ENCODE measurements at regions not wholly inside any gene's neighbourhood (a gene's known extent, or its start where the extent isn't known, plus 50 kb on each side); places are given as distances from the start of the nearest gene placed in this dataset.

DNA sequence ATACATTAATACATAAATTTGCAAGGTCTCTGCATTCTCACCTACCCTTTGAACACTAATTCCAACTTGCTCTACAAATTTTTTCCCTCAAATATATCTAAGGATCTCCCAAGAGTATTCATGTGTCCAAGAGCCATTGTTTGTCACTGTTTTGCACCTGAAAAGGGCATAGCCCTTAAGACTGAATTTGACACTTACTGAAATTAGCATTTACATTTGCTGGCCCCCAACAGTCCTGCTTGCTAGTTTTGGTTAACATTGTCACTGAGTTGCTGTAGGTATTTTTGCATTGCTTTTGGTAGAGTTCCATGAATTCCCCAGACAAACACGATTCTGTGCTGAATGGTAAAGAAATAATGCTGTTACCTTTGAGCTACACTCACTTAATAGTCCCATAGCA is 57.3 kb downstream of the KCNA4 start:
- no peak for DNase-seq

DNA sequence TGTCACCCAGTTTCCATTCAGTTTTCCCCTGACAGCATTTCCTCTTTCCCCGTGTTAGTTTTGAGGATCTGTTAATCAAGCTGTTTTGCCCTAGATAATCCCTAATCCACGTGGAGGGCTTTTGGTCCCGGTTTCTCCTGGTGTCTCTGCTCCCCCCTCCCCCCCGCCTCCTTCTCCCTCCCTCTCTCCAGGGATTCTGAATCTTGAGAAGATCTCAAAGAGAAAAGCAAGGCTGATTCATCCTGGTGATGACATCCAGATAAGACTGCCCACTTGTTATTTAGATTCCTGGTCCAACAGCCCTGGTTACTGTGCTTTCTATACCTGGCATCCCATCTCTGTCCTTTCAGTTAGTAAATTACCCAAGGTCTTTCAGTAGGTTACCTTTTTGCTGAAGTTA is 59.4 kb downstream of the KCNA4 start:
- no peak for DNase-seq

DNA sequence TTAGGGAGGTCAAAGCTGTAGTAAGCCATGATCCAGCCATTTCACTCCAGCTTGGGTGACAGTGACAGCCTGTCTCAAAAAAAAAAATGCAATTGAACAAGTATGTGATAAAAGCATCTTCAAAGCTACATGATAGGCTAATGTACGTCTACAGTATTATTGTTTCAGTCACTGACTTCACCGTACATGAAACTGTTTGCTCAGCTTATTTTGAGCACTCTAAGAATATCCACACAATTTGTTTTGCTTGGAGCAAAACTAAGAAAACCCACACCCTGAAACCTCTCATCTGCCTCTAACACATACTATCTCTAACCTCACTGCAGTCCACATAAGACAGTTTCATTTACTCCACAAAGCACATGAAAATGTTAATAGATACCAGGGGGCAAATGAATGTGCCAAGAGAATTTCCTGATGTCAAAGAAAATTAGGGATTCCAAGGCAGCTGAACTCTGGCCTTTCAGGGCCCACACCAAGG is 60.7 kb downstream of the KCNA4 start:
- no peak for DNase-seq

GRCh38 chr11:29943347-29943746 is 73.5 kb downstream of the KCNA4 start:
- DNase-seq: no peak

DNA sequence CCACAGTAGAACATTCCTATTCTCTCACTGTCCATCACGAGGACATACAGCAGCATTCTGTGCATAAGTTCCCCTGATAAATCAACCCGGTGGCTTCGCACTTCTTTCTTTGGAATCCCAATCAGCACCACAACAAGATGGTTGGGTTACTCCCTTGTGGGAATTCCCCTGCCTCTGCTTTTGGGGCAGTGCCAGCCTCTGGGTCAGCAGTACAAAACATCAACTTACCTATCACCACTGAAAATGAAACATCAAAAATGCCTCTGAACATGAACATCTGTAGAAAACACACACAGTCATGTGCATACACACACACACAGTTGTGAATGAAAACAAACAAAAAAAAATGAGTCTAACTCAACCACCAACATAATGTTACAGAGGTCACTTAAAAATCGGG is 79.3 kb downstream of the KCNA4 start:
- DNase-seq: no peak

- DNase-seq: no peak
These were observed 82.7 kb downstream of the KCNA4 start for GRCh38 chr11:29934115-29934638.

GRCh38 chr11:29916040-29916439 is 100.8 kb downstream of the KCNA4 start:
- no peak for DNase-seq

- no peak for DNase-seq
These were observed 102.5 kb downstream of the KCNA4 start for GRCh38 chr11:29914203-29914930.

GRCh38 chr11:29913352-29913751 is 103.5 kb downstream of the KCNA4 start:
- DNase-seq: no peak

GRCh38 chr11:29900382-29900781 is 116.4 kb downstream of the KCNA4 start:
- no peak for DNase-seq

DNA sequence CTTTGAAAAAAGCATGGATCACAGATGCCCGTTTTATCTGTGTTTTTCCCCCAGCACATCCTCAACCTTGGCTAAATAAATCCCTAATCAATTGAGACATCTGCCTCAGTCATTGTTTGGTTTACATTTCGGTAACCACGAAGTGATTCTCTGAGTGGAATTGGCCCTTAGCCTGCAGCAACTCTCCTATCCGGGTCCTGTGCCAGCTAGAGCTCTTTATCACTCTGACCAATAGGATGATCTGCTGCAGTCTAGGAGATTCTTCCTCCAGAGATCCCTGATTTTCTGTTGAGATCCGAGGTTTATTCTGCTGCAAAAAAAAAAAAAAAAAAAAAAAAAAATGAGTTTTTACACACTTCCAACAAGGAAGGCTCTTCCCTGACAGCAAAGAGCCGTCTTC is 137.3 kb downstream of the KCNA4 start:
- DNase-seq: no peak

DNA sequence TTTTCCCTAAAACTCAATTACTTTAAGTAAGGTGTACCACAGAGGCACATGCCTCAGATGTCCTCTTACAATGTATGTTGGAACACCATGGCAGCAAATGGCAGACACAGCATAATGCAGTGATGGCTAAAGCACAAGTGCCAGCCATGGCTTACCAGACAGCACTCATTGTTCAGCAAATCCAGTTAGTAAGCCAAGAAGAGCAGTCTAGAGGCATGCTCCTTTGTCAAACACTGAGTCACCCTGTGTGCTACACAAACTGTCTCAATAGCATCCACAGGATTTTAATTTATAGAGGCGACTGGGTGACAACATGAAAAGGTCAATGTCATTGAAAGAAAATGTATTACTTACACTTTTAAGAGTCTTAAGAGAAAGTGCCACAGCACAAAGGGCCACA is 140.6 kb downstream of the KCNA4 start:
- DNase-seq: no peak

DNA sequence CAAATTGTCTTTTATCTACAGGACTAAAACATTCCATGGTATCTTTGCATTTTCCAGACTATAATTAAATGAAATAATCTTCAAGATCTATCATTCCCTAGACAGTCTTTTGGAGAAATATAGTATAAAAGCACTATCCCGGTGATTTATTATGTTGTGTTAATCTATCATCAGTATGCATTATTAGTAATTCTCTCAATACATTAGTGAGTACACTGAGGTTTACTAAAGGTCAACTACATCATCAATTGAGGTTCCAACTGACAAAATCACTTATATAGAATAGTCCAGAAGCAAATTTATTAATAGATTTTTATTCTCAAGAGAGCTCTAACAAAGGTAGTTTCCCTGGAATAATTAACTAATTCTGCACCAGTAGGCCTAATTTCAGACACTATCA is 169.6 kb downstream of the KCNA4 start:
- DNase-seq: no peak

- no peak for DNase-seq
These were observed 172.0 kb downstream of the KCNA4 start for GRCh38 chr11:29844701-29845379.

DNA sequence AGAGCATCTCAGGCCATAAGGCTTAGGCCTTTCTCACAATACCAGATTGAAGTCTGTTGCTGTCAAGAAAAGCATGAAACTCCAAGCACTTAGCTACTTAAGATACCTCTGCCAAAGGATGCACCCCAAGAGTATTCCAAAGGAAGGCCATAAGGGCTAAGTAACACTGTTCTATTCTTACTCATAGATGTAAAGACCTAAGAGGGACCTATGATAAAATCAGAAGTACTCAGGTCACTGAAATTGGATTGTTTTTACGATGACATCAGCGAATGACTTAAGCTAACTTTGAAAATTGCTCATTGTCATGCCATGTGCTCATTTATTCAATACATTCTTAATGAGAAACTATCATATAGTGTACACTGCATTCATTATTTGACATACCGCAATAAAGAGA is 172.8 kb downstream of the KCNA4 start:
- no peak for DNase-seq

DNA sequence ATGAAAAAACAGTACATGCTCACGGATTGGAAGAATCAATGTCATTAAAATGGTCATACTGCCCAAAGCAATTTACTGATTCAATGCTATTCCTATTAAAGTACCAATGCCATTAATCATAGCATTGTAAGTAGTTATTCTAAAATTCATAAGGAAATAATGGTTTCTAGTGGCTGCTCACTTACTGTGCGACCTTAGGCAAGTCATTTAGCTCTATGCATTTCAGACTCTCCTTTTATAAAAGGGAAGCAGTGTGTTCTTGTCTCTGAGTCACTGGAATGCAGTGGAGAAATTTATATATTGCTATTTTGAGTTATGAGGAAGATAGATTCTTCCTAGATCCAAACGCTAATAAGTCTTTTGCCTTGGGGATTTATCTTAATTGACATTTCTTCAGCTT is 174.8 kb downstream of the KCNA4 start:
- no peak for DNase-seq

GRCh38 chr11:29826878-29827277 is 190.0 kb downstream of the KCNA4 start:
- DNase-seq: no peak

DNA sequence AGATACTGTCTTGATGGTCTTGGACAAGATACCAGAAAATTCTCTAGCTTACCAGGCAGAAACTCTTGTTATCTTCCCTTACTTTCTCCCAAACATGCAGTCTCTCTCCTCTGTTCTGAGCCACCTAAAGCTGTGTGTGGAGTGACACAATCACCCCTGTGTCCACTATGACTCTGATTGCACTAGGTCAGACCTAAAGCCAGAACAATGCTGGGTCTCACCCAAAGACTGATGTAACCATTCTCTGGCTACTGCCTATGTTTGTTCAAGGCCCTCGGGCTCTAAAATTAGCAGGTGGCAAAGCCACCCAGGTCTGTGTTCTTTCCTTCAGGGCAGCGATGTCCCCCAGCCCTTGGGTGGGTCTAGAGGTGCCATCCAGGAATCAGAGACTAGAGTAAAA is 200.5 kb downstream of the KCNA4 start:
- no peak for DNase-seq

GRCh38 chr11:29809121-29809520 is 207.7 kb downstream of the KCNA4 start:
- no peak for DNase-seq

DNA sequence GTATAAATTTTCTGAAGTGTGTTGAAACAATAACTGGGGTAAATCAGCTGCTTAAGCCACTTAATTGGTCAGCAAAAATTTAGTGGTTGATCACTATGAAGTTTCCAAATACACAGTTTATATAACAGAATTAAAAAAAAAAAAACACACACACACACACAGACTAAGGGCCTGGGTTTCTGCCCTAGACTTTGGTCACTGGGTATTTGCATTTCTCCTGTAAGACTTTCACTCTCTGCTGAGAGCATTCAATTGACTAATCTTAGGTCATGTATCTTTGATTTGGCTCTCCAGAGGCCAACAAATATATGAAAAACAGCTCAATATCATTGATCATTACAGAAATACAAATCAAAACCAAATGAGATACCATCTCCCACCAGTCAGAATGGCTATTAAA is 214.3 kb downstream of the KCNA4 start:
- no peak for DNase-seq

- no peak for DNase-seq
These were observed 215.3 kb downstream of the KCNA4 start for GRCh38 chr11:29801561-29801960.

DNA sequence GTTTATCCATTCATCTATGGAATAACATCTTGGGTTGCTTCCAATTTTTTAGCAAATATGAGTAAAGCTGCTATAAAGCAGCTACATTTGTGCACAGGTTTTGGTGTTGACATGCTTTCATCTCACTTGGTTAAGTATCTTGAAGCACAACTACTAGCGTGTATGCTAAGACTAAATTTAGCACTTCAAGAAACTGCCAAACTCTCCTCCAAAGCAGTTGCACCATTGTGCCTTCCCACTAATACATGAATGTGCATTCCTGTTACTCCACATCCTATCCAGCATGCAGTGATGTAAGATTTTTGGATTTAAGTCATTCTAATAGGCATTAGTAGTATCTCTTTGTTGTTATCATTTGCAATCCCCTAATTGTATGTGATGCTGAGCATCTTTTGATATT is 230.7 kb downstream of the KCNA4 start:
- DNase-seq: no peak

GRCh38 chr11:29783506-29783905 is 233.3 kb downstream of the KCNA4 start:
- DNase-seq: no peak

- no peak for DNase-seq
These were observed 234.4 kb downstream of the KCNA4 start for GRCh38 chr11:29782447-29782846.

DNA sequence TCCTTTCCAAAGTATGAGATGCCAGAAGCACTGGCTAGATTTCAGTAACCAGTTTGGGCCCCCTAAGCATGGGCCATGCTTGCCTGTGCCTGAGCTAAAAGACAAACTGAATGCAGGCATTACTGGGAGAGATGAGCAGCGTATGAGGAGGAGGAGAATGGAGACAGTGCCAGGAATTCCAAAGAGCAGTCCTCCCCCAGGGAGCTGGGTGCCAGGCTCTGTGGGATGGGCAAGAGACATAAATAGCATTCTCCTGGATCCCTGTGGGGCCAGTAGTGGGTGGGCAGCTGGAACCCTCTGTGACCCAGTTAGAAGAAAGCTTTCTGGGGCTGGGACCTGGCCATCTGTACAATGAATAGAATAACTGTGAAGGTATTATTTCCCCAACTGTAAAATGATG is 235.6 kb downstream of the KCNA4 start:
- DNase-seq: no peak

All from suppressor macrophage treated with lipopolysaccharide for 1 hour (primary cell).